AG10803 (cell line): ENCODE measurements at regions not wholly inside any gene's neighbourhood (a gene's known extent, or its start where the extent isn't known, plus 50 kb on each side); places are given as distances from the start of the nearest gene placed in this dataset.

Source experiments
- DNase-seq: peaks from one replicate; pipeline ENCODE4 v3.0.0; 2010; ENCODE audit warnings: low read depth
- H3K4me3 ChIP-seq: 2 replicates; pipeline ENCODE4 v1.5.1; 2011; ENCODE audit warnings: mild to moderate bottlenecking, low read length, control low read depth
- CTCF ChIP-seq: conservative IDR thresholded peaks from 2 replicates; pipeline ENCODE4 v1.5.1; 2011; ENCODE audit warnings: mild to moderate bottlenecking, low read length, control low read depth, inconsistent platforms

GRCh38 chr5:17147170-17147569 is 70.3 kb upstream of the BASP1 start:
- DNase-seq, result no peak
- TF ChIP-seq CTCF, result no peak
- H3K4me3 ChIP-seq, result no peak overlapping the region

DNA sequence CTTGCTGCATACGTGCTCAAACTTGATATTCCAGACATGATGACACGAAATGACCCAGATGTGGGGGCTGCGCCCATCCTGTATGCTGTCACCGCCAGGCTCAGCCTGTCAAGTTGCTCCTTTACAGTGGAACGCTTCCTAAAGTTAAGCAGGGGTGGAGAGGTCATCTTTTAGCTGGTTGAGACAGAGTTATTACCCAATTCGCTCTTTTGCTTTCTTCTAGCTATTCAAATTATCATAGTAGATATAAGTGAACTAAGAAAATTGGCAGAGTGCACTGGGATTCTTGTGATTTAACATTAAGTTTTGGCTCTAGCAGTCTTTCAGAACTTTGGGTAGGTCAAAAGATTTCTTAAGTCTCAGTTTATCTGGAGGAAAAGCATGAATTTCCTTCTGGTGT is 69.8 kb upstream of the BASP1 start:
- H3K4me3 ChIP-seq, result no peak overlapping the region
- DNase-seq, result no peak
- no peak for TF ChIP-seq CTCF

- TF ChIP-seq CTCF, result no peak
- no peak for DNase-seq
- H3K4me3 ChIP-seq, result no peak overlapping the region
These were observed 69.0 kb upstream of the BASP1 start for GRCh38 chr5:17148481-17148880.

DNA sequence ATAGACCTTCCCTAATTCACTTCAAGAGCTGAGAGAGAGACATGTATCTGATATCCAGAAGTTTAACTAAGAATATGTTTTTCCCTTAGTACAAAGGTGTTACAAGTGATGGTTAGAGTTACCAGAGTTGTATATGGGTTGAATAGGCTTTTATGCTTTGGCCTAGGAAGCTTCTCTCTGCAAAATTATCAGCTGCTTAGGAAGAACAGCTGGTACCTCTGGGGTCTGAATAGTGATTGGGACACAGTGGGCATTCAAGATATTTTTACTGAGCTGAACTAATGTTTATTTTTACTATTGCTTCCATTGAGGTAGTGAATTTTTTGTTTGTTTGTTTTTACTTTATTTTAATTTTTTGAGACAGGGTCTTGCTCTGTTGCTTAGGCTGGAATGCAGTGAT is 67.6 kb upstream of the BASP1 start:
- DNase-seq, result no peak
- TF ChIP-seq CTCF, result no peak
- no peak overlapping the region for H3K4me3 ChIP-seq

DNA sequence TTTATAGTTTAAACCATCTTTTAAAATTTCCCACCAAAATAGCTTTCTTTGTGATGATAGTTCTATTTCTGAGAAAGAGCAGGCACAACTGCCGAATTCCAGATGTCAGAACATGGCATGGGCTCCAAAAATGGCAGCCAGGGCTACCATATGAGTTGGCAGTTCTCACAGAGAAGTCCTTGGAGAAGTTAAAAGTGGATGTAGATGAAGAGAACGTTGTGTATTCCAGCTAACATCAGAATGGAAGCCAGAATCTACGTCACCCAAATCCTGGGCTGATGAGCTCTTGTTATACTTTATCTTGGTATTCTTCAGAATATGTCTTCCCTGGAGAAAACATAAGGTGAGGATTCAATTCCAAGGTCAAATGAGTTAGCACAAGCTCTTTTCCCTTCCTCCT is 66.9 kb upstream of the BASP1 start:
- DNase-seq, result no peak
- TF ChIP-seq CTCF, result no peak
- H3K4me3 ChIP-seq, result no peak overlapping the region

DNA sequence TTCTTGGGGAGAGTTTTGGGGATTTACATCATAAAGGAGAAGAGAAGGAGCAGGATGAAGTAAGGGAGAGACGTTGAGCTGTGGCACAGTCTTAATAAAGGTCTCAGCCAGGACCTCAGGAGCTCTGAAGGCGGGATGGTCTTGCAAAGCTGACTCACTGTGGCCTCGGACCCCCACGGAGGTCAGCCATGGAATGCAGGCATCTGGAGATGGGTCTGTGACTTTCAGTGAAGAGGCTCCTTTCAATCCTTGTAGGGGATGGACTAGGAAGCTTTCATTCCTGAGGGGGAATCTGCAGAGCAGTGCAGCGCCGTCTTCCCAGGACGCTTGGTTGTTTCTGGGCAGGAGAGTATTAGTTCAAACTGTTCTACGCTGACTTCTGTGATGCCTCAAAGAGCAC is 65.7 kb upstream of the BASP1 start:
- TF ChIP-seq CTCF, result no peak
- no peak overlapping the region for H3K4me3 ChIP-seq
- no peak for DNase-seq

DNA sequence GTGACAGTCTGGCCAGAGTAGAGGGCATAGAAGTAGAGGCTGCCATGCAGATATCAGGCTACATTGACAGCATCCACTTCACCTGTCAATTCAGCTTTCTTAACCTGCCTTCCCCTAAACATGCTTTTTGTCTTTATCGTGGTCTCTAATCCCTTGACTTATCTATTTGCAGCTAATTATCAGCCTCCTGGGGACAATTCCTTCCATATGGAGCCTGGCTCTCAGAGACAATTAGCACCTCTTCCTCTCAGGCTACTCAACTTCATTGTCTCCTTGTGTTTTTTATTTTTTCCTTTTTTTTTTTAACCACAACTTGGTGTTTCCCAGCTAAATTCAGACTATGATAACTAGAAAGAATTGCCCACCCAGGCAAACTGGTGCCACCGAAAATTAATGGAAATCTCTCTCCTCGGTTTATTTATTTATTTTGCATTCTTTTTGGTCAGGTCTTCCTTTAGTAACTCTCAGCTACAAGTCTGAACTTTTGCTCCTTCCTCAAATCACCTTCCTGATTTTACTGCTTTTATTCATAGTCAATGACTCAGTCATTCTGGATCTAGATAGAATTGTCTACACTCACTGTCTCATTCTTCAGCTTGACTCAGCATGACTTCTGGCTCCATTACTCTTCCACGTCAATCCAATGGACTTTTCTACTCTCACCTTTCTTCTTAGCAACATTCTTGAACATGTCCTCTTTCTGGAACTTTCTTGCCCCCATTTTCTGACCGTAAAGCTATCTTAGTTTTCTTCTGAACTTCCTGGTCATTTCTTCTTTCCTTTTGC is 63.0 kb upstream of the BASP1 start:
- no peak overlapping the region for H3K4me3 ChIP-seq
- TF ChIP-seq CTCF, result no peak
- peak; percentile 64 for DNase-seq
